A673 (cell line): ENCODE measurements at regions not wholly inside any gene's neighbourhood (a gene's known extent, or its start where the extent isn't known, plus 50 kb on each side); places are given as distances from the start of the nearest gene placed in this dataset.

Experiments used
- BruUV-seq: library from RNA; stranded (reverse); fragments of 400-500 nt; replicated peaks from 2 replicates; lab custom pipeline; 2021; lab: Mats Ljungman, UMichigan
- CTCF ChIA-PET: fragments of 300-600 bp; sonication (Branson Sonifier 250); formaldehyde crosslinking; loops from one replicate; lab custom pipeline; 2022; ENCODE audit warnings: antibody characterized with exemption; lab: Charles Lee
- POLR2A ChIA-PET: fragments of 300-600 bp; sonication (Branson Sonifier 250); formaldehyde crosslinking; loops from one replicate; lab custom pipeline; 2022; ENCODE audit warnings: antibody characterized with exemption; ENCODE audit not compliant: low non-redundant PET; lab: Charles Lee
- DNase-seq: peaks from one replicate; pipeline ENCODE4 v3.0.0-alpha.2; 2015; ENCODE audit warnings: low spot score
- H3K27ac ChIP-seq: fragments of 200-600 bp; sonication (generic); 2 replicates; pipeline ENCODE4 v1.5.1; 2016; ENCODE audit warnings: mixed run types, low read depth, mild to moderate bottlenecking, mixed read lengths, antibody characterized with exemption, low read length; ENCODE audit not compliant: poor library complexity, severe bottlenecking
- H3K27me3 ChIP-seq: fragments of 200-600 bp; sonication (generic); replicated peaks from 2 replicates; pipeline ENCODE4 v1.6.1; 2017; ENCODE audit warnings: mixed run types, low read depth, mild to moderate bottlenecking, mixed read lengths, antibody characterized with exemption, low read length; ENCODE audit not compliant: insufficient read depth, poor library complexity
- H3K36me3 ChIP-seq: fragments of 200-600 bp; sonication (generic); 2 replicates; pipeline ENCODE4 v1.6.1; 2016; ENCODE audit warnings: mixed run types, mild to moderate bottlenecking, mixed read lengths, antibody characterized with exemption, low read length; ENCODE audit not compliant: insufficient read depth, poor library complexity, severe bottlenecking
- H3K4me1 ChIP-seq: fragments of 200-600 bp; sonication (generic); 2 replicates; pipeline ENCODE4 v1.6.1; 2017; ENCODE audit warnings: mixed run types, mild to moderate bottlenecking, mixed read lengths, antibody characterized with exemption, low read length; ENCODE audit not compliant: insufficient read depth, poor library complexity, severe bottlenecking
- H3K4me3 ChIP-seq: fragments of 200-600 bp; sonication (generic); 2 replicates; pipeline ENCODE4 v1.5.1; 2016; ENCODE audit warnings: low read depth, mixed run types, mild to moderate bottlenecking, mixed read lengths, low read length; ENCODE audit not compliant: poor library complexity, severe bottlenecking
- H3K9me3 ChIP-seq: fragments of 200-600 bp; sonication (generic); 2 replicates; pipeline ENCODE4 v1.6.1; 2016; ENCODE audit warnings: mixed run types, low read depth, mild to moderate bottlenecking, mixed read lengths, antibody characterized with exemption, low read length; ENCODE audit not compliant: poor library complexity, severe bottlenecking
- CTCF ChIP-seq: fragments of 300-800, 200-600 bp; sonication (generic); conservative IDR thresholded peaks from 2 replicates; pipeline ENCODE4 v1.5.1; 2017; ENCODE audit warnings: low read depth, mild to moderate bottlenecking, antibody characterized with exemption, low read length, moderate library complexity, mixed read lengths
- EZH2 ChIP-seq: fragments of 200-600 bp; sonication (generic); IDR thresholded peaks from 2 replicates; pipeline ENCODE4 v1.6.1; 2017; ENCODE audit warnings: borderline replicate concordance, low read depth, mild to moderate bottlenecking, mixed read lengths, antibody characterized with exemption, low read length; ENCODE audit not compliant: poor library complexity, severe bottlenecking
- intact Hi-C: fragments of 100-400 bp; cut with micrococcal nuclease; formaldehyde crosslinking; loops from one replicate; pipeline ENCODE4 v1.10.0; 2022; ENCODE audit not compliant: unreplicated experiment

- no peak for DNase-seq
- BruUV-seq: no TSS peak
- no peaks in the 10 kb centered on the region for H3K9me3 ChIP-seq
- CTCF ChIA-PET: no interaction called here
- H3K36me3 ChIP-seq: no peaks in the 10 kb centered on the region
- no peak overlapping the region for H3K4me3 ChIP-seq
- H3K27me3 ChIP-seq: no peaks in the 10 kb centered on the region
- peaks cover 28% of the 10 kb centered on the region for H3K4me1 ChIP-seq
- POLR2A ChIA-PET: no interaction called here
- intact Hi-C loops: no loop called here
- TF ChIP-seq CTCF (no peak), EZH2 (no peak)
- no peak overlapping the region for H3K27ac ChIP-seq
Observed at GRCh38 chr4:125393825-125394224, 79.1 kb downstream of the FAT4 start.

- Histone ChIP-seq H3K4me1 (peaks cover 20% of the 10 kb centered on the region), H3K36me3 (no peaks in the 10 kb centered on the region), H3K4me3 (no peak overlapping the region), H3K27ac (no peak overlapping the region), H3K27me3 (no peaks in the 10 kb centered on the region), H3K9me3 (no peaks in the 10 kb centered on the region)
- BruUV-seq: no TSS peak
- intact Hi-C loops: no loop called here
- peak; percentile 47 for DNase-seq
- CTCF ChIA-PET: no interaction called here
- POLR2A ChIA-PET: no interaction called here
- TF ChIP-seq EZH2 (no peak), CTCF (no peak)
Observed at GRCh38 chr4:125397226-125397625, 82.5 kb downstream of the FAT4 start.

- Histone ChIP-seq H3K9me3 (no peaks in the 10 kb centered on the region), H3K27me3 (no peaks in the 10 kb centered on the region), H3K4me1 (peaks cover 14% of the 10 kb centered on the region), H3K27ac (no peak overlapping the region), H3K4me3 (no peak overlapping the region), H3K36me3 (no peaks in the 10 kb centered on the region)
- intact Hi-C loops: no loop called here
- CTCF ChIA-PET: no interaction called here
- BruUV-seq: no TSS peak
- TF ChIP-seq EZH2: no peak
- TF ChIP-seq CTCF: no peak
- POLR2A ChIA-PET: no interaction called here
- no peak for DNase-seq
Observed at GRCh38 chr4:125398263-125399002, 83.7 kb downstream of the FAT4 start.
